Stimulated activated CD4-positive, alpha-beta T cell treated with anti-CD3 and anti-CD28 coated beads, Interleukin-12 subunit alpha, Interleukin-12 subunit beta, amount 100 ng/mL, for 4 hours (primary cell): ENCODE measurements at regions not wholly inside any gene's neighbourhood (a gene's known extent, or its start where the extent isn't known, plus 50 kb on each side); places are given as distances from the start of the nearest gene placed in this dataset.
"Not testable (repeated sequence)": the region's sequence is repeated elsewhere in the genome, so short reads cannot be mapped to it uniquely, and the experiment has no call there.

Source experiments
- DNase-seq: peaks from one replicate; pipeline ENCODE4 v3.0.0-alpha.2; 2020

- no peak for DNase-seq
Observed at GRCh38 chr3:27779176-27779575, 57.1 kb upstream of the EOMES start.

- no peak for DNase-seq
Observed at GRCh38 chr3:27789420-27789819, 67.3 kb upstream of the EOMES start.

DNA sequence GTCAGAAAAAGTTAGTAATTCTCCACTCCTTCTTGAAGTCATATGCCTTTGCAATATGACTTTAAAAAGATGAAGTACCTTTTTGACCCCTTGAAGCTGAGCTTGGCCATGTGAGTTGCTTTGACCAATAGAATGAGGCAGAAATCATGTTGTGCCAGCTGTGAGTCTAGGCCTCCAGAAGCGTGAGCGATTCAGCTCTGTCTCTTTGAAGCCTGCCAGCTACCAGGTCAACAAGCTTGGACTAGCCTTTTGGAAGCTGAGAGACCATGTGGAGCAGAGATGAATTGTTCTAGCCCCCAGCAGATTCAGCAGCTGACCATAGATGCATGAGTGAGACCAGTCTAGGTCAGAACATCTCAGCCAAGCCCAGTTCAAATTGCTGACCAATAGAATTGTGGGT is 69.8 kb upstream of the EOMES start:
- no peak for DNase-seq

GRCh38 chr3:27792869-27793268 is 70.7 kb upstream of the EOMES start:
- DNase-seq = no peak

GRCh38 chr3:27794211-27794610 is 72.1 kb upstream of the EOMES start:
- DNase-seq = no peak

DNA sequence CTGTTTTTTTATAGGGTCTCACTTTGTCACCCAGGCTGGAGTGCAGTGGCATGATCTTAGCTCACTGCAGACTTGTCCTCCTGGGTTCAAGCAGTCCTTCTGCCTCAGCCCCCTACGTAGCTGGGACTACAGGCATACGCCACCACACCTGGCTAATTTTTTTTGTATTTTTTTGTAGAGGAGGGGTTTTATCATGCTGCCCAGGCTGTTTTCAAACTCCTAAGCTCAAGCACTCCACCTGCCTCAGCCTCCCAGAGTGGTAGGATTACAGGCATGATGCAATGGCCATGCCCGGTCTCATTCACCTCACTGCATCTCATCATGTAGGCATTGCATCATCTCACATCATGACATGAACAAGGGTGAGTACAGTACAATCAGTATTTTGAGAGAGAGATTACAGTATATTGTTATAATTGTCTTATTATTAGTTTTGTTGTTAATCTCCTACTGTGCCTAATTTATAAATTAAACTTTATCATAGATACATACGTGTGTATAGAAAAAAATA is 74.3 kb upstream of the EOMES start:
- DNase-seq = no peak

GRCh38 chr3:27797773-27798172 is 75.7 kb upstream of the EOMES start:
- no peak for DNase-seq

- DNase-seq = no peak
Observed at GRCh38 chr3:27800261-27800660, 78.1 kb upstream of the EOMES start.

DNA sequence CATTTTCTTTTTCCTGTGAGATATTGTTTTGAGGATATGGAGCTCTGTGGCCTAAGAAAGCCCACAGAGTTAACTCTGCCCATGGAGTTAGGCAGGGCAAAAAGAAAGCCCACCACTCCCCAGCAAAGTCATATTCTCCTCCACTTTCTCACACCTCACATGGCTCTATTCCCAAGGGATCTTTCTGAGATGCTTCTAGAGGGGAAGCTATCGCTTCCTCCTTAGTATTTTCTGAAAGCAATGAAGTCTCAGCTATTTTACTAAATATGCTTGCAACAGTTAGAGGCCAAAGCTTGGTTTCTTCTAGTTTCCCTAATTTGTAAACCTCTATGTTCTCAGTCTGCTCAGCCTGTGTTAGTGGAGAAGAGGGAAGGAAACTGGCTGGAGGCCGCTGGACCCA is 80.3 kb upstream of the EOMES start:
- DNase-seq = no peak

DNA sequence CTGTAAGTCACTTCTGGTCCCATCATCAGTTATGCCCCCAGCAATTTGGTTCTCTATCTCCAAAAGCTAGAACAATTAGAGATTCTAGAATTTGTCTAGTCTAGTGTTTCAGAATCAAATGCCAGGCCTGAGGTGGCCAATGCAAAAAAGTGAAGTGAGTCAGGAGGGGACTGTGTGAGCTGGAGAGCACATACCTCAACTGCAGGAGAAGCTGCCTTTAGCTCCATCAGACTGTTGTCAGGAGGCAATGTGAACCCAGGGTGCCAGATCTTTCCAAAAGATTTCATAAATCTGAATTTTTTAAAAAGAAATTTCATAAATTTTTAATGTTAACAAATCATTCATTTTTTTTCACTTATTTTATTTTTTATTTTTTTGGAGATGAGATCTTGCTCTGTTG is 80.7 kb upstream of the EOMES start:
- DNase-seq = no peak

DNA sequence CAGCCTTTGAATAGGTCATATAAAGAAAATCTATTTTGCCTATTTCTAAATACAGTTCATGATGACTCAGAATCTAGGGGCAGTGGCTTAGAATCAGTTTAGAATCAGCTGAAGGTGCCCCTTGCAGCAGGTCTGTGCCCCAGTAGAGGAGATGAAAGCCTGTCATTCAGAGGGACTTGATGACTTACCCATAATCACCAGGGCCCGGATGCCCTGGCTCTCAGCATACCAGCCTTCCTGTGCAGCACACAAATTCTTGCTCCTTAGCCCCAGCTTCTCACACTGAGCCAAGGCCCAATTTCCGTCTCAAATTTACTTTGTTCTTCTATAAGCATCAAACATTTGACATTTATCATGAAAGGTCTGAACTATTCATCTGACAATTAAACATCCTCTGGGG is 83.2 kb upstream of the EOMES start:
- no peak for DNase-seq

DNA sequence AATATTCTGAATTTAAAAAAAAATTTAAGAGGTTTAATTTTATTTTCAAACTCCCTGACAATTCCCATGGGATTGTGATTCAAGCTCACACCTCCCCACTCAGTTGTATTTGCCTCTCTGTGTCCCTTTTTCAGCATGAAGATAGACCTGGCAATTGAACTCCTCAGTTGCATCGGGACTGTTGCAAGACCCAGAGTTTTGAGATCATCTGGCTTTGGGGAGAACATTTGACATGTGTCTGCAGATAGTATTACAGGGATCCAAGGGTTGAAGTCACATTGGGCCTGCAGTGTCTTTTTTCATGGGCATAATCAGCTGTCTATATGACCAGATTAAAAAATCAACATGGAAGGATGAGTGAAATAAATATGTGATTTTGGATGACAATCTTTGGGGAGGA is 91.1 kb upstream of the EOMES start:
- no peak for DNase-seq

DNA sequence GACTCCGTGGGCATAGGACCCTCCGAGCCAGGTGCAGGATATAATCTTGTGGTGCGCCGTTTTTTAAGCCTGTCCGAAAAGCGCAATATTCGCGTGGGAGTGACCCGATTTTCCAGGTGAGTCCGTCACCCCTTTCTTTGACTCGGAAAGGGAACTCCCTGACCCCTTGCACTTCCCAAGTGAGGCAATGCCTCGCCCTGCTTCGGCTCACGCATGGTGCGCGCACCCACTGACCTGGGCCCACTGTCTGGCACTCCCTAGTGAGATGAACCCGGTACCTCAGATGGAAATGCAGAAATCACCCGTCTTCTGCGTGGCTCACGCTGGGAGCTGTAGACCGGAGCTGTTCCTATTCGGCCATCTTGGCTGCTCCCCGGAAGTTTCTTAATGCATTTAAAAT is 99.5 kb upstream of the EOMES start:
- DNase-seq = not testable (repeated sequence)

- DNase-seq = no peak
Observed at GRCh38 chr3:27824312-27825200, 102.4 kb upstream of the EOMES start.

GRCh38 chr3:27826448-27826847 is 104.3 kb upstream of the EOMES start:
- DNase-seq = no peak

GRCh38 chr3:27827041-27827440 is 104.9 kb upstream of the EOMES start:
- no peak for DNase-seq

DNA sequence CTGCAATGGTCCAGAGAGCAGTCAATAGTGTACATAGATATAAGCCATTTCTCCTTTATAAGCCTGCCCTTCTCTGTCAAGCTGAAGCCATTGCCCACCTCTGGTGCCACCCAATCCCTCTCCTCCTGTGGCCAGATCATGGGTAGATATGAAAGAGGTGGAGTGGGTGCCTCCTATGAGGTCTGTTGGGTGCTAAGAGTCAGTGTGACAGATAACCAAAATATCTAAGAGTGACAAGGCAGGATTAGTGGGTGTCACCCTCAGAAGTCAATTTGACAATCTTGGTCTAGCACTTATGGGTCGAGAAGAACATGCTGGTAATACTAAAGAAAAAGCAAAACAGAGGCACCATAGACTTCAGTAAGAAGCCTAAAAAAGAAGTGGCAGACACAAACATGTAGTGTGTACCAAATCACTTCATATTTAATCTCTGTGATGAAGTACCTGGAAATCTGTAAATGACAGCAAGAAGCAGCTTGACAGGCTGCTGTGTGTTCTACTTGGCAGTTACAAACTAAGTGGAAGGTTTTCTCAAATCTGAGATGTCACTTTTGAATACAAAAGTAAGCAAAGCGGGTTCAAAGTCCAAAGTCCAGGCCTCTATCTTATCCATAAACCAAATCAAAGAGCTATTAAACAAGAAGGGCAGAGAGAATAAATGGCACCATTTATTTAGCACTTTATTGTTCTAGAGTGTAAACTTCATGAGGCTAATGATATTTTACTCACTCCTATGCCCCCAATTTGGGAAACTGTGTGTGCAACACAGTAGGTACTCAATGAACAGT is 118.9 kb upstream of the EOMES start:
- no peak for DNase-seq

DNA sequence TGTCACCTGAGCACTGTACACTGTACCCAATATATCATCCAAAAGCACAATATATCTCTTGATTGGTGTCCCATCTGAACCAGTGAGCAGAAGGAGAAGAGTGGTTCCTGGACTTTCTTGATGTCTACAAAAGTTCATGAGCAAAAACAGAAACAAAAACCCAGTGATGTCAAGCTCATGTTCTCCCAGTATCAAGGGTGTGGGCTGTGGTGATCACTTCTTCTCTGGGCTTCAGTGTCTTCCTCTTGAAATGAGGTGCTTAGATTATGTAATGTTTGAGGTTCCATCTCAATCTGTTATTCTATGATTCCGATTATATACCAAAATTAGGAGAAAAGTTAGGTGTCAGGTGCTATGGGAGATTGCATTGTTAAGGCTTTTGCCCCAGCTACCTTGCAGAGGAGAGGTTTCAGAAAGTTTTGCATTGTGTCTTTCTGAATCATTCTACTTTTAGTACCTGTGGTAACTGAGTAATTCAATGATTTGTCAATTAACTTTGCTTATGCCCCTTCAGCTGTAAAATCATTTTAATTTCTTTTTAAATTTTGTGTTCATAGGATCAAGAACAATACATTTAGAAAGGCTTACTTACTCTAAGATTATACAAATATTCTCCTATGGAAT is 122.0 kb upstream of the EOMES start:
- no peak for DNase-seq

- no peak for DNase-seq
Observed at GRCh38 chr3:27847697-27848096, 125.6 kb upstream of the EOMES start.

- no peak for DNase-seq
Observed at GRCh38 chr3:27848826-27849225, 126.7 kb upstream of the EOMES start.

DNA sequence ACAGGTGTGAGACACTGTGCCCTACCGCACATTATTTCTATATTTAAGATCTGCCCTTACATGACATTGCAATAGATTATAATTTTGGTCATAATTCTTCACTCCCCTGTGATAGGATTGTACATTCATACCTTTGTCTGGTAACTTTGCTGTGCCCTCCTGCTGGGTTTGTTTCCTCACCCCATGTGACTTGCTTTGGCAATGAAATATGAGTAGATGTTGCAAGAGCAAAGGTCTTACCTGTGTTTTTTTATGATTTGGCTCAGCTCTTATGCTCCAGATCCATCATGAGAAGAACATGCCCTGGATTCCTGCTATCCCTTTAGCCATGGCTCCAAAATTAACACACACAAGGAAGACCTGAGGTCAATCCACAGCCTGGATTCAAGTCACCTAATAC is 137.7 kb upstream of the EOMES start:
- DNase-seq = no peak

GRCh38 chr3:27861046-27862036 is 139.2 kb upstream of the EOMES start:
- no peak for DNase-seq
